DMS153 treated with DMSO at 0.1 percent for 48 hours (cell line): ENCODE measurements at regions not wholly inside any gene's neighbourhood (a gene's known extent, or its start where the extent isn't known, plus 50 kb on each side); places are given as distances from the start of the nearest gene placed in this dataset.

Experiments
- DNase-seq: peaks from one replicate; lab custom pipeline; 2025; ENCODE audit not compliant: unreplicated experiment; lab: John Stamatoyannopoulos, UW

- DNase-seq, result no peak
These were observed 175.8 kb downstream of the IRS1 start for GRCh38 chr2:226623587-226624368.

GRCh38 chr2:226622484-226622883 is 177.1 kb downstream of the IRS1 start:
- DNase-seq, result no peak

- no peak for DNase-seq
These were observed 179.4 kb downstream of the IRS1 start for GRCh38 chr2:226620176-226620575.

DNA sequence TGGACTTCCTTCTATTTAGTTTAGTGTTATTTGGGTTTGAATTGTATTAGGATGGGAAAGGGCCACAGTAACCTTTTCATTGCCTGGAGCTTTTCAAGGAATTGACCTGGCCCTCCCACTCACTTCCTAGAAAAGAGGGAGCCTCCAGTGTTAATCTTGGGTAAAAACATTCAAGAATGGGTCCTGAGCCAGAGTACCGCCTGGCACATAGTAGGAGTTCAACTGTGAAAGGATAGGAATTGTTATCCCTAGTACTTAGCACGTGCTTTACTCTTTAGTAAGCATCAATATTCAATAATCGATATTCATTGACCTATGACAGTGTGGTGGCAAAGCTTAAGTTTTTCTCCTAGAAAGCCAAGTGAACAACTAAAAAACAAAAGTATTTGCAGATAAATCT is 179.9 kb downstream of the IRS1 start:
- no peak for DNase-seq

- DNase-seq, result no peak
These were observed 180.6 kb downstream of the IRS1 start for GRCh38 chr2:226618875-226619605.

DNA sequence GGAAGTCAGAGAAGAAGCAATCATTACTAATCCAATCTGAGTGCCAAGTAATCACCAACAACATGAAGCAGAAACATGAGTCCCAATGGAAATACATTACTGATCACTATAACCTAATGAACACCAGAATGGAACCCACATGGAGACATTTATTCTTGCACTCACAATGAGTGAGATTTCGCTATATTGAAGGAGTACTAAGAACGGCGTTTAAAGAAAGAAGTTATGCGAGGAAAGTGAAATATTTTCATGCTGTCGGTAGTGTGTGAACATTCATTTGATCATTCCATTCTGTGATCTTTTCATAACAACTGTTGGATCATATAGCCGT is 181.1 kb downstream of the IRS1 start:
- no peak for DNase-seq

GRCh38 chr2:226615891-226616290 is 183.7 kb downstream of the IRS1 start:
- no peak for DNase-seq

DNA sequence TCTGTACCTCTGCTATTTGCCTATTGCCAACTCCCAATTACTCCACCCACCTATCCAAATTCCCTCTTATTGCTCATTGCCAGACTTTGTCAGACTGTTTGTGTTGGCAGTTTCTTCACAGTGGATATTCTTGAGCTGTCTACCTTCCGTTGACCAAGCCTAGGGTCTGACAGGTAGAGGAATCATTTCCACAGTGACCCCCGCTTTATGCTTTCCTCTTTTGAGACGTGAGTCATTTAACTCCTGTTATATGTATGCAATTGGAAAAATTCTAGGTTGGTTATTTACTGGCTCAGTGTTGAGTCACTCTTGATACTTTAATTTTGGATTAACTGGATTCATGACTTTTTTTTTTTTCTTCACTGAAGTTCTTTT is 187.7 kb downstream of the IRS1 start:
- DNase-seq, result no peak

- no peak for DNase-seq
These were observed 188.2 kb downstream of the IRS1 start for GRCh38 chr2:226611196-226611943.

- no peak for DNase-seq
These were observed 190.3 kb downstream of the IRS1 start for GRCh38 chr2:226609366-226609765.

- no peak for DNase-seq
These were observed 191.2 kb downstream of the IRS1 start for GRCh38 chr2:226608451-226608850.

GRCh38 chr2:226607379-226607778 is 192.2 kb downstream of the IRS1 start:
- no peak for DNase-seq

DNA sequence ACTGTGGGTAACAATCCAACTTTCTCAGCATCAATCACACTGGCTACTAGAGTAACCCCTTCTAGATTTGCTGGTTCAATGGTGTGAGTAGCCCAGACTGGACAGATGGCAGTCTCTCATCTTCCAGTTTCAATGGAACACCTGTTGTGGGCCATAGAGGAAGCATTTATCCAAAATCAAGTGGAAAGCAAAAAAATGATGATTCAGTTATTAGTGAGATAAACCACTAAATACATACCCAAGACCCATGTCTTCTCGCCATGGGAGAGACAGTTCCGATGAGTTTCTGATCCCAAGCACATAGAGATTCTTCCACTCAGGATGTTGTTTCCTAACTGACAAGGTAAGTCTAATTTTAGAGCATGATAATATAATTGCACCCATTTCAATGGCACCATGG is 194.0 kb downstream of the IRS1 start:
- no peak for DNase-seq

DNA sequence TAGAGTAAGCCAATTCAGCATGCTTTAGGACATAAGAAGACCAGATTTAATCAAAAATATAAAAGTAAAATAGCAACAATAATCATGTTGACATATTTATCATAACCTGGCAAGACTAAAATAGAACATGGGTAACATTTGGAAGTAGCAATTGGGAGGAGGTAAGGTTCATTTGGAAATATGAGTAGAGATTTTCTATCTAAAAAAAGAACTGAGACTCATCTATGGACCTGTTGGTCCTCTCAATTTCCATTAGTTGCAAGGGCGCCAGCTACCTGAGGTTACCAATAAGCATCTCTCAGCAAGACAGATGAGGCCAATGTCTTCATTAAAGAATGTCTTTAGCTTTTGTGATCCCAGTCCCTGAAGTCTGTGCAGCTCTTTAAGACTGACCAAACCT is 196.0 kb downstream of the IRS1 start:
- no peak for DNase-seq

GRCh38 chr2:226601881-226602662 is 197.5 kb downstream of the IRS1 start:
- DNase-seq, result no peak

GRCh38 chr2:226600802-226601201 is 198.8 kb downstream of the IRS1 start:
- DNase-seq, result no peak

DNA sequence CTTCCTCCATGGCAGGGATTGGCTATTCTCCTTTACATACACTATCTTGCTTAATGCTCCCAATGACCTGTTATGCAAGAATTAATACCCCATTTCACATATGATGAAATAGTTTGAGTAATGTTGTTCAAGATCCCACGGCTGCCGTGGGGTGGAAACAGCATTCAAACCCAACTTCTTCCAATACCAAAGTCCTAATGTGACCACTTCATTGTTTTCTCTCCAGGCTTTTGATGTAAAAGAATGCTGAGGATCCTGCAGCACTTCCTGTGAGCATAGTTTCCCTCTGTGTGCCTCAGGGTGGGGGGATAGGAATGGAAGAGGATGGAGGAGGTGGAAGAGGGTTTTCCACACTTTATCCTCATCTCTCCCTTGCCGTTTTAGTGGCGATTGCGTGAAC is 199.4 kb downstream of the IRS1 start:
- DNase-seq, result no peak

- no peak for DNase-seq
These were observed 210.6 kb downstream of the IRS1 start for GRCh38 chr2:226589043-226589442.

- no peak for DNase-seq
These were observed 214.5 kb downstream of the IRS1 start for GRCh38 chr2:226585130-226585561.

DNA sequence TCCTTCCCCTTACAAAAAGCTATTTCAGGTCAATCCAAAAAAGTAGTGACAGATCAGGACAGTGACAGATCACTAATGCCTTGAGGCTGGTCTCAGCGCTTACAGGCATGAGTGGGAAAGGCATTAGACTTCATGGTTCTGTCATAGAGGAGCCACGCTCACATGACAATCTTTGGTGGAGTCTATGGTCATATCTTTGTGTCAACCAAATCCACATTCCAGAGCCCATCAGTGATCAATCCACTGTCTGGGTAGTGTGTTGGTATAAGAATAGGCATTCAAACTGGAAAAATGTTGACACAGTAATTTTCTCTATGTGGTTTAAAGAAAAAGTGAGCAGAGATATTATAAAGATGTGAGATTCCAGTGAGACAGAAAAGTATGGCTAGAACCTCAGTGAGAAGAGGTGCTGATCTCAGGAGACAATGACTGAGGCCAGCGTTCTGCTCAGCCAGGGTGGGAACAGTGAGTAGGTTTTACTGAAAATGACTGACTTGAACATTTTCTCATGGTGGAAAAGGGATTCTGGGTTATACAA is 215.0 kb downstream of the IRS1 start:
- no peak for DNase-seq

DNA sequence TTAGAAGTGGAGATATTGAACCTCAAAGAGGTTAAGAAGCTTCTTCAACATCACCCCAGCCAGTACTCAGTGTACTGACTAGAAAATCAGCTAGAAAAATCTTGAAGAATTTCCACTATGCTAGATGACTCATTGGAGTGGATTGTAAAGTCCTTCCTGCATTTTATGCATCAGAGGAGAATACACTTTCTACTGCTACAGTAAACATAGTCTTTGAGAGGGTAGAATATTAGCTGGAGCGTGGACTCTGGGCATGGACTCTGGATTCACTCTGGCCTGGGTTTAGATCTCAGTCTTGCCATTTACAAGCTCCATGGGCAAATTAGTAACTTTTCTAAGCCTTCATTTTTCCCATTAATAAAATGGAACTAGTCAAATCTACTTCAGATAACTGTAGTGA is 215.9 kb downstream of the IRS1 start:
- DNase-seq, result no peak
